OCI-LY3 (cell line): ENCODE measurements at regions not wholly inside any gene's neighbourhood (a gene's known extent, or its start where the extent isn't known, plus 50 kb on each side); places are given as distances from the start of the nearest gene placed in this dataset.

ENCODE experiments used
- EZH2phosphoT487 ChIP-seq: fragments of 200-600 bp; shearing (Covaris generic); IDR thresholded peaks from 2 replicates; pipeline ENCODE4 v1.6.1; 2018; ENCODE audit warnings: antibody characterized with exemption, mixed run types, low read depth
- TF ChIP-seq, protein P1 (sequence below): fragments of 200-600, 300-600 bp; sonication (generic); IDR thresholded peaks from 2 replicates; pipeline ENCODE4 v1.5.1; 2014; ENCODE audit warnings: antibody characterized with exemption, low read length, low read depth

GRCh38 chr10:107994621-107995270 is 830.2 kb upstream of the SORCS1 start:
- TF ChIP-seq, protein P1, sequence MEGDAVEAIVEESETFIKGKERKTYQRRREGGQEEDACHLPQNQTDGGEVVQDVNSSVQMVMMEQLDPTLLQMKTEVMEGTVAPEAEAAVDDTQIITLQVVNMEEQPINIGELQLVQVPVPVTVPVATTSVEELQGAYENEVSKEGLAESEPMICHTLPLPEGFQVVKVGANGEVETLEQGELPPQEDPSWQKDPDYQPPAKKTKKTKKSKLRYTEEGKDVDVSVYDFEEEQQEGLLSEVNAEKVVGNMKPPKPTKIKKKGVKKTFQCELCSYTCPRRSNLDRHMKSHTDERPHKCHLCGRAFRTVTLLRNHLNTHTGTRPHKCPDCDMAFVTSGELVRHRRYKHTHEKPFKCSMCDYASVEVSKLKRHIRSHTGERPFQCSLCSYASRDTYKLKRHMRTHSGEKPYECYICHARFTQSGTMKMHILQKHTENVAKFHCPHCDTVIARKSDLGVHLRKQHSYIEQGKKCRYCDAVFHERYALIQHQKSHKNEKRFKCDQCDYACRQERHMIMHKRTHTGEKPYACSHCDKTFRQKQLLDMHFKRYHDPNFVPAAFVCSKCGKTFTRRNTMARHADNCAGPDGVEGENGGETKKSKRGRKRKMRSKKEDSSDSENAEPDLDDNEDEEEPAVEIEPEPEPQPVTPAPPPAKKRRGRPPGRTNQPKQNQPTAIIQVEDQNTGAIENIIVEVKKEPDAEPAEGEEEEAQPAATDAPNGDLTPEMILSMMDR: no peak
- TF ChIP-seq EZH2phosphoT487: no peak
